ENCODE measurements at regions not wholly inside any gene's neighbourhood (a gene's known extent, or its start where the extent isn't known, plus 50 kb on each side); places are given as distances from the start of the nearest gene placed in this dataset.

DNA sequence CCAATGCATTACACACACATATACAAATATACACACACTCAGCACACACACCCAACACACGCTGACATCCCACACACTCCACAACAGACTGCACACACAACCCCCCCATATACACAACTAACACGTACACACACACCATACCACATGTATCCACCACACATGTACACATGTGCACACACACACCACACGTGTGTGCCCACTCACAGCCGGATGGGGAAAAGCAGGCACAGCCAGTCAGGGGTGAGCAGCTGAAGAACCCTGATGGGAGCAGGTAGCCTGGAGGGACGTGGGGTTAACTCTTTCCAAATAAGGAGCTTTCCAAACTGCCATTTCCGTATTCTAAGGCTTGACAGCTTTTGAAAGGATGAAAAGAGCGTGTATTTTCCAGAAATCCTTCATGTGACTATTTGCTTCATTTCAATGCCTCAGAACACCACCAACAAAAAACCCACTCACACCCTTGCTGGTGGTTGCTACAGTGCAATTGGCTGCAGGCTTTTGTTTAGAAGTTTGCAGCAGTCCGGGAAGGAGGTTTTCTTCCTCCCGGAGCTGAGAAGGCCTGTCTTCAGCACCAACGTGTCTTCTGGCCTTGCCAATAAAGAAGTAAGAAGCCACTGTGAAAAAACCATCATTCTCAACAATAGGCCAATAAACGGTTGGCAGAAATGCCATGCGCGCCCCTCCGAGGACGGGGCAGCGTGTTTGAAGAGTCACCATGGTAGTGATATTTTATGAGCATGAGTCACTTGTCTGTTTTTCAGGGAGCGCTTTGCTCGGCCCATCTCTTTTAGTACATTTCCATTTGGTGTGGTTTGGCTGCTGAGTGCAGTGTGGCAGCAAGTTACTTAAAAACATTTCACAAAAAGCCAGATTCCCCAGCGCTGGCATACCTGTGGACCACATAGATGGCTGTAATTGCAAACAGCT is 131.3 kb upstream of the GMDS start:
- TF ChIP-seq, protein P1, sequence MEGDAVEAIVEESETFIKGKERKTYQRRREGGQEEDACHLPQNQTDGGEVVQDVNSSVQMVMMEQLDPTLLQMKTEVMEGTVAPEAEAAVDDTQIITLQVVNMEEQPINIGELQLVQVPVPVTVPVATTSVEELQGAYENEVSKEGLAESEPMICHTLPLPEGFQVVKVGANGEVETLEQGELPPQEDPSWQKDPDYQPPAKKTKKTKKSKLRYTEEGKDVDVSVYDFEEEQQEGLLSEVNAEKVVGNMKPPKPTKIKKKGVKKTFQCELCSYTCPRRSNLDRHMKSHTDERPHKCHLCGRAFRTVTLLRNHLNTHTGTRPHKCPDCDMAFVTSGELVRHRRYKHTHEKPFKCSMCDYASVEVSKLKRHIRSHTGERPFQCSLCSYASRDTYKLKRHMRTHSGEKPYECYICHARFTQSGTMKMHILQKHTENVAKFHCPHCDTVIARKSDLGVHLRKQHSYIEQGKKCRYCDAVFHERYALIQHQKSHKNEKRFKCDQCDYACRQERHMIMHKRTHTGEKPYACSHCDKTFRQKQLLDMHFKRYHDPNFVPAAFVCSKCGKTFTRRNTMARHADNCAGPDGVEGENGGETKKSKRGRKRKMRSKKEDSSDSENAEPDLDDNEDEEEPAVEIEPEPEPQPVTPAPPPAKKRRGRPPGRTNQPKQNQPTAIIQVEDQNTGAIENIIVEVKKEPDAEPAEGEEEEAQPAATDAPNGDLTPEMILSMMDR (IDR thresholded peaks at IDR 0.05; ENCODE audit: poor library complexity): no peak
- TF ChIP-seq EZH2 (IDR thresholded peaks at IDR 0.05; ENCODE audit: borderline replicate concordance): no peak
- TF ChIP-seq EZH2phosphoT487 (IDR thresholded peaks at IDR 0.05; ENCODE audit: low read depth, severe bottlenecking, unreplicated experiment): no peak

All from hepatocyte (in vitro differentiated cells).